ENCODE measurements at regions not wholly inside any gene's neighbourhood (a gene's known extent, or its start where the extent isn't known, plus 50 kb on each side); places are given as distances from the start of the nearest gene placed in this dataset.

DNA sequence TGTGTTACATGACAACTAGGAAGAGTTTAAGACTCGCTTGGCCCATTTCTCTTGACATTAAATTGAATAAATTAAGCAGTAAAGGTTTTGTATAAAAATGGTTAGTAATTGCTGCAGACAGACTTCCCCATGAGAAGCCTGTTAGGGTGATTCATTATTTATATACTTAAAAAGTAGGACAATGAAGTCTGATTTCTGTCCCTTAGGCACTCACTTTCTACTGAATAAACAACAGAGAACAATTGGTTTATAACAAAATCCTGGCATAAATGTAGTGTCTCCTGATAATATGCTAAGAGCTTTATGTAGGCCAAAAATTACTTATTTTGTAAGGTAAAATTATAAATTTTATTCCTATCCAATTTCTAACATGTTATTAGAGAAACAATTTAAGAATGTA, 2138.5 kb upstream of the PCDH20 start:
- Histone ChIP-seq H3K4me2 (no peak overlapping the region), H3K4me1 (ENCODE audit: insufficient read depth) (0 out of 2 replicates have a peak, but pooled peaks cover 4% of the 10 kb centered on the region), H3K9me2 (ENCODE audit: insufficient read depth) (peaks cover 7% of the 10 kb centered on the region), H3K36me3 (ENCODE audit: insufficient read depth) (no peaks in the 10 kb centered on the region), H3K4me3 (no peak overlapping the region), H4K20me1 (replicated peaks; ENCODE audit: insufficient read depth) (no peaks in the 10 kb centered on the region), H2AFZ (no peak overlapping the region), H3K27ac (ENCODE audit: low read depth) (no peak overlapping the region), H3F3A (replicated peaks; ENCODE audit: low read depth) (no peaks in the 10 kb centered on the region), H3K27me3 (ENCODE audit: insufficient read depth) (no peaks in the 10 kb centered on the region), H3K79me2 (replicated peaks; ENCODE audit: insufficient read depth) (no peaks in the 10 kb centered on the region)
- H3K27ac Mint-ChIP-seq, result no peak overlapping the region
- ATAC-seq, result no peak
- DNase-seq (ENCODE audit: low spot score), result no peak
- no peaks in the 10 kb centered on the region for H3K9me3 Mint-ChIP-seq
- no peaks in the 10 kb centered on the region; the same call in 2 of the 3 replicates for H3K36me3 Mint-ChIP-seq (ENCODE audit: low read depth)
- TF ChIP-seq NANOG (IDR thresholded peaks at IDR 0.05; ENCODE audit: borderline replicate concordance) (no peak), EZH2phosphoT487 (IDR thresholded peaks at IDR 0.05; ENCODE audit: unreplicated experiment) (no peak), EZH2 (IDR thresholded peaks at IDR 0.05; ENCODE audit: low read depth, unreplicated experiment) (no peak), CREB1 (CRISPR knock-in tag; IDR thresholded peaks at IDR 0.05; ENCODE audit: low read depth) (no peak), JUNB (IDR thresholded peaks at IDR 0.05; ENCODE audit: unreplicated experiment) (no peak), STAT1 (IDR thresholded peaks at IDR 0.05; ENCODE audit: unreplicated experiment) (no peak), ZNF331 (CRISPR knock-in tag; IDR thresholded peaks at IDR 0.05; ENCODE audit: low read depth) (no peak), ZNF114 (CRISPR knock-in tag; IDR thresholded peaks at IDR 0.05) (no peak)
- TF ChIP-seq, protein P1, sequence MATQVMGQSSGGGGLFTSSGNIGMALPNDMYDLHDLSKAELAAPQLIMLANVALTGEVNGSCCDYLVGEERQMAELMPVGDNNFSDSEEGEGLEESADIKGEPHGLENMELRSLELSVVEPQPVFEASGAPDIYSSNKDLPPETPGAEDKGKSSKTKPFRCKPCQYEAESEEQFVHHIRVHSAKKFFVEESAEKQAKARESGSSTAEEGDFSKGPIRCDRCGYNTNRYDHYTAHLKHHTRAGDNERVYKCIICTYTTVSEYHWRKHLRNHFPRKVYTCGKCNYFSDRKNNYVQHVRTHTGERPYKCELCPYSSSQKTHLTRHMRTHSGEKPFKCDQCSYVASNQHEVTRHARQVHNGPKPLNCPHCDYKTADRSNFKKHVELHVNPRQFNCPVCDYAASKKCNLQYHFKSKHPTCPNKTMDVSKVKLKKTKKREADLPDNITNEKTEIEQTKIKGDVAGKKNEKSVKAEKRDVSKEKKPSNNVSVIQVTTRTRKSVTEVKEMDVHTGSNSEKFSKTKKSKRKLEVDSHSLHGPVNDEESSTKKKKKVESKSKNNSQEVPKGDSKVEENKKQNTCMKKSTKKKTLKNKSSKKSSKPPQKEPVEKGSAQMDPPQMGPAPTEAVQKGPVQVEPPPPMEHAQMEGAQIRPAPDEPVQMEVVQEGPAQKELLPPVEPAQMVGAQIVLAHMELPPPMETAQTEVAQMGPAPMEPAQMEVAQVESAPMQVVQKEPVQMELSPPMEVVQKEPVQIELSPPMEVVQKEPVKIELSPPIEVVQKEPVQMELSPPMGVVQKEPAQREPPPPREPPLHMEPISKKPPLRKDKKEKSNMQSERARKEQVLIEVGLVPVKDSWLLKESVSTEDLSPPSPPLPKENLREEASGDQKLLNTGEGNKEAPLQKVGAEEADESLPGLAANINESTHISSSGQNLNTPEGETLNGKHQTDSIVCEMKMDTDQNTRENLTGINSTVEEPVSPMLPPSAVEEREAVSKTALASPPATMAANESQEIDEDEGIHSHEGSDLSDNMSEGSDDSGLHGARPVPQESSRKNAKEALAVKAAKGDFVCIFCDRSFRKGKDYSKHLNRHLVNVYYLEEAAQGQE (IDR thresholded peaks at IDR 0.05; ENCODE audit: unreplicated experiment), result no peak
- TF ChIP-seq, protein P2, sequence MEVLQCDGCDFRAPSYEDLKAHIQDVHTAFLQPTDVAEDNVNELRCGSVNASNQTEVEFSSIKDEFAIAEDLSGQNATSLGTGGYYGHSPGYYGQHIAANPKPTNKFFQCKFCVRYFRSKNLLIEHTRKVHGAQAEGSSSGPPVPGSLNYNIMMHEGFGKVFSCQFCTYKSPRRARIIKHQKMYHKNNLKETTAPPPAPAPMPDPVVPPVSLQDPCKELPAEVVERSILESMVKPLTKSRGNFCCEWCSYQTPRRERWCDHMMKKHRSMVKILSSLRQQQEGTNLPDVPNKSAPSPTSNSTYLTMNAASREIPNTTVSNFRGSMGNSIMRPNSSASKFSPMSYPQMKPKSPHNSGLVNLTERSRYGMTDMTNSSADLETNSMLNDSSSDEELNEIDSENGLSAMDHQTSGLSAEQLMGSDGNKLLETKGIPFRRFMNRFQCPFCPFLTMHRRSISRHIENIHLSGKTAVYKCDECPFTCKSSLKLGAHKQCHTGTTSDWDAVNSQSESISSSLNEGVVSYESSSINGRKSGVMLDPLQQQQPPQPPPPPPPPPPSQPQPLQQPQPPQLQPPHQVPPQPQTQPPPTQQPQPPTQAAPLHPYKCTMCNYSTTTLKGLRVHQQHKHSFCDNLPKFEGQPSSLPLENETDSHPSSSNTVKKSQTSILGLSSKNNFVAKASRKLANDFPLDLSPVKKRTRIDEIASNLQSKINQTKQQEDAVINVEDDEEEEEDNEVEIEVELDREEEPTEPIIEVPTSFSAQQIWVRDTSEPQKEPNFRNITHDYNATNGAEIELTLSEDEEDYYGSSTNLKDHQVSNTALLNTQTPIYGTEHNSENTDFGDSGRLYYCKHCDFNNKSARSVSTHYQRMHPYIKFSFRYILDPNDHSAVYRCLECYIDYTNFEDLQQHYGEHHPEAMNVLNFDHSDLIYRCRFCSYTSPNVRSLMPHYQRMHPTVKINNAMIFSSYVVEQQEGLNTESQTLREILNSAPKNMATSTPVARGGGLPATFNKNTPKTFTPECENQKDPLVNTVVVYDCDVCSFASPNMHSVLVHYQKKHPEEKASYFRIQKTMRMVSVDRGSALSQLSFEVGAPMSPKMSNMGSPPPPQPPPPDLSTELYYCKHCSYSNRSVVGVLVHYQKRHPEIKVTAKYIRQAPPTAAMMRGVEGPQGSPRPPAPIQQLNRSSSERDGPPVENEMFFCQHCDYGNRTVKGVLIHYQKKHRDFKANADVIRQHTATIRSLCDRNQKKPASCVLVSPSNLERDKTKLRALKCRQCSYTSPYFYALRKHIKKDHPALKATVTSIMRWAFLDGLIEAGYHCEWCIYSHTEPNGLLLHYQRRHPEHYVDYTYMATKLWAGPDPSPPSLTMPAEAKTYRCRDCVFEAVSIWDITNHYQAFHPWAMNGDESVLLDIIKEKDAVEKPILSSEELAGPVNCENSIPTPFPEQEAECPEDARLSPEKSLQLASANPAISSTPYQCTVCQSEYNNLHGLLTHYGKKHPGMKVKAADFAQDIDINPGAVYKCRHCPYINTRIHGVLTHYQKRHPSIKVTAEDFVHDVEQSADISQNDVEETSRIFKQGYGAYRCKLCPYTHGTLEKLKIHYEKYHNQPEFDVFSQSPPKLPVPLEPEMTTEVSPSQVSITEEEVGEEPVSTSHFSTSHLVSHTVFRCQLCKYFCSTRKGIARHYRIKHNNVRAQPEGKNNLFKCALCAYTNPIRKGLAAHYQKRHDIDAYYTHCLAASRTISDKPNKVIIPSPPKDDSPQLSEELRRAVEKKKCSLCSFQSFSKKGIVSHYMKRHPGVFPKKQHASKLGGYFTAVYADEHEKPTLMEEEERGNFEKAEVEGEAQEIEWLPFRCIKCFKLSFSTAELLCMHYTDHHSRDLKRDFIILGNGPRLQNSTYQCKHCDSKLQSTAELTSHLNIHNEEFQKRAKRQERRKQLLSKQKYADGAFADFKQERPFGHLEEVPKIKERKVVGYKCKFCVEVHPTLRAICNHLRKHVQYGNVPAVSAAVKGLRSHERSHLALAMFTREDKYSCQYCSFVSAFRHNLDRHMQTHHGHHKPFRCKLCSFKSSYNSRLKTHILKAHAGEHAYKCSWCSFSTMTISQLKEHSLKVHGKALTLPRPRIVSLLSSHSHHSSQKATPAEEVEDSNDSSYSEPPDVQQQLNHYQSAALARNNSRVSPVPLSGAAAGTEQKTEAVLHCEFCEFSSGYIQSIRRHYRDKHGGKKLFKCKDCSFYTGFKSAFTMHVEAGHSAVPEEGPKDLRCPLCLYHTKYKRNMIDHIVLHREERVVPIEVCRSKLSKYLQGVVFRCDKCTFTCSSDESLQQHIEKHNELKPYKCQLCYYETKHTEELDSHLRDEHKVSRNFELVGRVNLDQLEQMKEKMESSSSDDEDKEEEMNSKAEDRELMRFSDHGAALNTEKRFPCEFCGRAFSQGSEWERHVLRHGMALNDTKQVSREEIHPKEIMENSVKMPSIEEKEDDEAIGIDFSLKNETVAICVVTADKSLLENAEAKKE (CRISPR knock-in tag; IDR thresholded peaks at IDR 0.05), result no peak
- TF ChIP-seq, protein P3, sequence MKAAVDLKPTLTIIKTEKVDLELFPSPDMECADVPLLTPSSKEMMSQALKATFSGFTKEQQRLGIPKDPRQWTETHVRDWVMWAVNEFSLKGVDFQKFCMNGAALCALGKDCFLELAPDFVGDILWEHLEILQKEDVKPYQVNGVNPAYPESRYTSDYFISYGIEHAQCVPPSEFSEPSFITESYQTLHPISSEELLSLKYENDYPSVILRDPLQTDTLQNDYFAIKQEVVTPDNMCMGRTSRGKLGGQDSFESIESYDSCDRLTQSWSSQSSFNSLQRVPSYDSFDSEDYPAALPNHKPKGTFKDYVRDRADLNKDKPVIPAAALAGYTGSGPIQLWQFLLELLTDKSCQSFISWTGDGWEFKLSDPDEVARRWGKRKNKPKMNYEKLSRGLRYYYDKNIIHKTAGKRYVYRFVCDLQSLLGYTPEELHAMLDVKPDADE (IDR thresholded peaks at IDR 0.05), result no peak
- TF ChIP-seq, protein P4, sequence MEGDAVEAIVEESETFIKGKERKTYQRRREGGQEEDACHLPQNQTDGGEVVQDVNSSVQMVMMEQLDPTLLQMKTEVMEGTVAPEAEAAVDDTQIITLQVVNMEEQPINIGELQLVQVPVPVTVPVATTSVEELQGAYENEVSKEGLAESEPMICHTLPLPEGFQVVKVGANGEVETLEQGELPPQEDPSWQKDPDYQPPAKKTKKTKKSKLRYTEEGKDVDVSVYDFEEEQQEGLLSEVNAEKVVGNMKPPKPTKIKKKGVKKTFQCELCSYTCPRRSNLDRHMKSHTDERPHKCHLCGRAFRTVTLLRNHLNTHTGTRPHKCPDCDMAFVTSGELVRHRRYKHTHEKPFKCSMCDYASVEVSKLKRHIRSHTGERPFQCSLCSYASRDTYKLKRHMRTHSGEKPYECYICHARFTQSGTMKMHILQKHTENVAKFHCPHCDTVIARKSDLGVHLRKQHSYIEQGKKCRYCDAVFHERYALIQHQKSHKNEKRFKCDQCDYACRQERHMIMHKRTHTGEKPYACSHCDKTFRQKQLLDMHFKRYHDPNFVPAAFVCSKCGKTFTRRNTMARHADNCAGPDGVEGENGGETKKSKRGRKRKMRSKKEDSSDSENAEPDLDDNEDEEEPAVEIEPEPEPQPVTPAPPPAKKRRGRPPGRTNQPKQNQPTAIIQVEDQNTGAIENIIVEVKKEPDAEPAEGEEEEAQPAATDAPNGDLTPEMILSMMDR (conservative IDR thresholded peaks at IDR 0.05; ENCODE audit: low read depth in 2 of 2), result no peak
- peaks cover 6% of the 10 kb centered on the region for H3K4me1 Mint-ChIP-seq
- H3K4me3 Mint-ChIP-seq, result no peak overlapping the region
- no peaks in the 10 kb centered on the region for H3K27me3 Mint-ChIP-seq (ENCODE audit: insufficient read depth, low read depth, poor library complexity)

Data from GM23338 (cell line).